Lower leg skin (tissue), 4 donors: ENCODE measurements at regions not wholly inside any gene's neighbourhood (a gene's known extent, or its start where the extent isn't known, plus 50 kb on each side); places are given as distances from the start of the nearest gene placed in this dataset.

Source experiments
- DNase-seq, 2 donors: peaks; one replicate each; pipeline ENCODE4 v3.0.0-alpha.2; 2019; ENCODE audit warnings: low spot score in 2 of 2
- H3K4me3 ChIP-seq: fragments of 200-600 bp; sonication (generic); 2 replicates; pipeline ENCODE4 v1.5.1; 2017; ENCODE audit warnings: mild to moderate bottlenecking, low read depth; ENCODE audit not compliant: poor library complexity, severe bottlenecking
- CTCF ChIP-seq, 3 donors: fragments of 450-650 bp; IDR thresholded peaks; one replicate each; pipeline ENCODE4 v1.5.1; 2016; ENCODE audit warnings: antibody characterized with exemption in 3 of 3, mild to moderate bottlenecking in 3 of 3, moderate library complexity in 2 of 3
- POLR2A ChIP-seq, 2 donors: fragments of 450-650 bp; IDR thresholded peaks; one replicate each; pipeline ENCODE4 v1.6.1; 2016 to 2017; ENCODE audit warnings: antibody characterized with exemption in 2 of 2, mild to moderate bottlenecking in 1 of 2, moderate library complexity in 1 of 2
- WGBS, 2 donors: methylation state at CpG; one replicate each; pipeline ENCODE4 v1.1.5; 2018; 5-methylcytosine and 5-hydroxymethylcytosine counted together
- intact Hi-C: fragments of 100-400 bp; cut with DNase I; formaldehyde crosslinking; loops from one replicate; pipeline ENCODE4 v1.15.0; 2023; ENCODE audit warnings: low total_unique reads

- 90 to 98% methylated on average over 2 of the region's 2 CpGs for WGBS, 2 donors
- DNase-seq, result no peak
- no peak overlapping the region for H3K4me3 ChIP-seq
- intact Hi-C loops, result no loop called here
- TF ChIP-seq POLR2A (IDR thresholded peaks at IDR 0.05), result no peak
- no peak for TF ChIP-seq CTCF (IDR thresholded peaks at IDR 0.05)
Observed at GRCh38 chr6:154561750-154562149, 51.3 kb upstream of the CNKSR3 start.

GRCh38 chr6:154565331-154565730, 54.8 kb upstream of the CNKSR3 start:
- intact Hi-C loops, result no loop called here
- H3K4me3 ChIP-seq, result no peak overlapping the region
- WGBS, 2 donors, result 94 to 98% methylated on average over 5 of the region's 5 CpGs
- no peak for TF ChIP-seq CTCF (IDR thresholded peaks at IDR 0.05)
- TF ChIP-seq POLR2A (IDR thresholded peaks at IDR 0.05), result no peak
- no peak for DNase-seq

GRCh38 chr6:154566866-154567265, 56.4 kb upstream of the CNKSR3 start:
- no peak overlapping the region for H3K4me3 ChIP-seq
- intact Hi-C loops, result no loop called here
- TF ChIP-seq POLR2A (IDR thresholded peaks at IDR 0.05) (no peak), CTCF (IDR thresholded peaks at IDR 0.05) (no peak)
- DNase-seq, result no peak
- WGBS, 2 donors, result 86 to 87% methylated on average over 2 of the region's 2 CpGs

GRCh38 chr6:154567695-154568220, 57.3 kb upstream of the CNKSR3 start:
- TF ChIP-seq POLR2A (IDR thresholded peaks at IDR 0.05) (no peak), CTCF (IDR thresholded peaks at IDR 0.05) (no peak)
- WGBS, 2 donors, result 89 to 93% methylated on average over 6 of the region's 6 CpGs
- intact Hi-C loops, result no loop called here
- no peak overlapping the region for H3K4me3 ChIP-seq
- DNase-seq, result no peak

GRCh38 chr6:154569156-154569862, 58.8 kb upstream of the CNKSR3 start:
- WGBS, 2 donors, result 40 to 42% methylated on average over 3 of the region's 3 CpGs
- no peak for TF ChIP-seq POLR2A (IDR thresholded peaks at IDR 0.05)
- no peak for TF ChIP-seq CTCF (IDR thresholded peaks at IDR 0.05)
- DNase-seq, result no peak
- H3K4me3 ChIP-seq, result no peak overlapping the region
- intact Hi-C loops, result no loop called here

GRCh38 chr6:154570505-154570904, 60.0 kb upstream of the CNKSR3 start:
- DNase-seq, result no peak
- intact Hi-C loops, result no loop called here
- TF ChIP-seq POLR2A (IDR thresholded peaks at IDR 0.05) (no peak), CTCF (IDR thresholded peaks at IDR 0.05) (no peak)
- H3K4me3 ChIP-seq, result no peak overlapping the region
- WGBS, 2 donors, result 94 to 97% methylated on average over 2 of the region's 2 CpGs
